ENCODE measurements at regions not wholly inside any gene's neighbourhood (a gene's known extent, or its start where the extent isn't known, plus 50 kb on each side); places are given as distances from the start of the nearest gene placed in this dataset.

DNA sequence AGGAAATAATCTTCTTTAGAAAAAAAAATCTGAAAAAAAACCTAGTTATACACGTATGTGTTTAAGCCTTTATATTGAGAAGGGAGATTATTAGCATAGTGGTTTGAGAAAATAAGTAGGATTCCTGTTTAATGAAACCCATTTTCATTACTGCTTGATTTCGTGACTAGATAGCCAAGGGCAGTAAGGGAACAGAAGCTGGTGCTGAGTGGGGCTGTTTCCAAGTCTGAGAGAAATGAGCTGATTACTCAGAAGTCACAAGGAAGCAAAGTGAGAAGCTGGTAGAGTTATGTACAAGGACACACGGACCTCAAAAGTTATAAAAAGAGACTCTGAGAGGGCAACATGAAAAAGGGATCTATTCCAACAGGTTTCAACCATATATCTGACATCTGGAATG lies 256.5 kb downstream of the TTLL7 start:
- no peak for DNase-seq (ENCODE audit: low read depth)
- no peak for TF ChIP-seq CTCF (IDR thresholded peaks at IDR 0.05; ENCODE audit: insufficient read depth, low read length)
- H3K4me3 ChIP-seq (ENCODE audit: low read depth, low read length), result no peak overlapping the region

DNA sequence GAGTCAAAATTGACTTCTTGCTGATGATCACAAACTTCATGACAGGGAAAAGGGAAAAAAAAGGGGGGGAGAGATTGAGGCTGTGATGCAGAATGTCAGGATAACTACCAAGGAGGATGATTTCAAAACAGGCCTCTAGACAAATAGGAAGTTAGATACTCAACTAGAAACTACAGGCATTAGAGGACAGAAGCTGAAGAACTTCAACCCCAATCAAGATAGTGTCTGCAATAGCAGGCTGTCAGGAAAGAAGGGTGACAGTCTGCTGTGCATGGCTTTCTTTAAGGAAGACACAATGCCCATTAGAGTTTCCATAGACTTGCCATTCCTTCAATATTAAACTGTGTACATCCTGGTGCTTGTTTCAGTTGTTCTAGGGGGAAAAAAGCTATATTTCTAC lies 257.2 kb downstream of the TTLL7 start:
- no peak for TF ChIP-seq CTCF (IDR thresholded peaks at IDR 0.05; ENCODE audit: insufficient read depth, low read length)
- no peak for DNase-seq (ENCODE audit: low read depth)
- H3K4me3 ChIP-seq (ENCODE audit: low read depth, low read length), result no peak overlapping the region

GRCh38 chr1:83741348-83741747 lies 257.6 kb downstream of the TTLL7 start:
- no peak for DNase-seq (ENCODE audit: low read depth)
- TF ChIP-seq CTCF (IDR thresholded peaks at IDR 0.05; ENCODE audit: insufficient read depth, low read length), result no peak
- H3K4me3 ChIP-seq (ENCODE audit: low read depth, low read length), result no peak overlapping the region

- no peak for DNase-seq (ENCODE audit: low read depth)
- no peak overlapping the region for H3K4me3 ChIP-seq (ENCODE audit: low read depth, low read length)
- no peak for TF ChIP-seq CTCF (IDR thresholded peaks at IDR 0.05; ENCODE audit: insufficient read depth, low read length)
These were observed 263.4 kb downstream of the TTLL7 start for GRCh38 chr1:83735526-83735925.

DNA sequence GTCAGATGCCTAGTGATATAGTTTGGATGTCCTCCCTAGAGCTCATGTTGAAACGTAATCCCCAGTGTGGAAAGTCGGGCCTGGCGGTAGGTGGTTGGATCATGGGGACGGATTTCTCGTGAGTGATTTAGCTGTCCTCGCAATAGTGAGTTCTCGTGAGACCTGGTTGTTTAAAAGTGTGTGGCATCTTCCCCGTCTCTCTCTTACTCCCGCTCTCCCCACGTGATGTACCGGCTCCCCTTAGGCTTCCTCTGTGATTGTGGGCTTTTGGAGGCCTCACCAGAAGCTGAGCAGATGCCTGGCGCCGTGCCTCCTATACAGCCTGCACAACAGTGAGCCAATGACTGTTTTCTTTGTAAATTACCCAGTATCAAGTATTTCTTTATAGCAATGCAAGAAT lies 264.5 kb downstream of the TTLL7 start:
- H3K4me3 ChIP-seq (ENCODE audit: low read depth, low read length), result no peak overlapping the region
- no peak for TF ChIP-seq CTCF (IDR thresholded peaks at IDR 0.05; ENCODE audit: insufficient read depth, low read length)
- no peak for DNase-seq (ENCODE audit: low read depth)

DNA sequence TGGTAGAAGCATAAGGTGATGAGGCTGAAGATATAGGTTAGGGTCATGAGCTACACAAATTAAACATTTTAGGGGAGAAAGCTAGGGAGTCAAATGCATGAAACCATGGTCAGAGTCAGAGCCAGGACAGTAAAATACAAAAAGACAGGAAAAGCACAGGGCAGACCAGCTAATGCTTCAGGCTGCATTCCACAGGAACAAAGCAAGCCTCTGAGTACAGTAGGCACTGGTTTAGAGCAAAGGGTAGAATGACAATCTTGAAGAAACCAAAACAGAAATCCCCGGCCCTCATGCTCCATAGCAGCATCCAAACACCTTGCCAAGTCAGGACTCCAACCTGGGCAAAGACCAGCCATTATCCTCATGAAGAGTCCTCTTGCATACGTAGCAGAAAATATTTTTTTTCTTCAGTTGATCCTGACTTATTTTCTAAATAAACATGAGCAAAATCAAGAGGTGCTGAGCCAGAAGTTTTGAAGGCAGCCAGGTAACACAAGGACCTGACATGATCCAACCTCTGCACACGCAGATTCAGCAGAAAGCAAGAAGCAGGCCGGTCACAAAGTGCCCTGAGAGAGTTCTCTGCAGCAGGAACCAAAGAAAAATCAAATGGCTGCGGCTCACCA lies 273.1 kb downstream of the TTLL7 start:
- no peak for TF ChIP-seq CTCF (IDR thresholded peaks at IDR 0.05; ENCODE audit: insufficient read depth, low read length)
- no peak overlapping the region for H3K4me3 ChIP-seq (ENCODE audit: low read depth, low read length)
- no peak for DNase-seq (ENCODE audit: low read depth)

- no peak for TF ChIP-seq CTCF (IDR thresholded peaks at IDR 0.05; ENCODE audit: insufficient read depth, low read length)
- no peak for DNase-seq (ENCODE audit: low read depth)
- no peak overlapping the region for H3K4me3 ChIP-seq (ENCODE audit: low read depth, low read length)
These were observed 280.6 kb downstream of the TTLL7 start for GRCh38 chr1:83718338-83718737.
